GM21529 (cell line): ENCODE measurements at regions not wholly inside any gene's neighbourhood (a gene's known extent, or its start where the extent isn't known, plus 50 kb on each side); places are given as distances from the start of the nearest gene placed in this dataset.

Experiments
- ATAC-seq: cut with Tn5 transposase; IDR thresholded peaks from one replicate; pipeline ENCODE4 v1.9.1; 2021; ENCODE audit not compliant: unreplicated experiment

GRCh38 chr13:110773480-110773879, 60.0 kb downstream of the ING1 start:
- no peak for ATAC-seq

DNA sequence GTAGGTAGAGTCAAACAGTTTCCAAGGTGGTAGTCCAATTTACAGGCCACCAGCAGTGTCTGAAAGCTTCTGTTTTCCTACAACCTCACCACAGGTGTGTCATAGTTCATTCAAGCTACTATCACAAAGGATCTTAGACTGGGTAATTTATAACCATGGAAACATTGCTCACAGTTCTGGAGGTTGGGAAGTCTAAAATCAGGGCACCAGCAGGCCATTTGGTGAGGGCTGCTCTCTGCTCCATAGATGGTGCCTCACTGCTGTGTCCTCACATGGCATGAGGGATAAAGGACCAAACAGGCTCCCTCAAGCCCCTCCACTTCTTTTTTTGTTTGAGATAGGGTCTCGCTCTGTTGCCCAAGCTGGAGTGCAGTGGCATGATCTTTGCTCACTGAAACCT, 60.6 kb downstream of the ING1 start:
- ATAC-seq = no peak

DNA sequence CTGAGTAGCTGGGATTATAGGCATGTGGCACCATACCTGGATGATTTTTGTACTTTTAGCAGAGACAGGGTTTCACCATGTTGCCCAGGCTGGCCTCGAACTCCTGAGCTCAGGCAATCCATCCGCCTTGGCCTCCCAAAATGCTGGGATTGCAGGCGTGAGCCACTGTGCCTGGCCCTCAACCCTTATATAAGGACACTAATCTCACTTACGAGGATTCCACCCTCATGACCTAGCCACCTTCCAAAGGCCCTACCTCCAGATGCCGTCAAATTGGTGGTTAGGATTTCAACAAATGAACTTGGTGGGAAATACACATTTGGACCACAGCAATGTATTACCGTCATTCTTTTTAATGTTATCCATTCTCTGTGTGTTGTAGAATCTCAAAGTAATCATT, 61.0 kb downstream of the ING1 start:
- ATAC-seq = no peak

DNA sequence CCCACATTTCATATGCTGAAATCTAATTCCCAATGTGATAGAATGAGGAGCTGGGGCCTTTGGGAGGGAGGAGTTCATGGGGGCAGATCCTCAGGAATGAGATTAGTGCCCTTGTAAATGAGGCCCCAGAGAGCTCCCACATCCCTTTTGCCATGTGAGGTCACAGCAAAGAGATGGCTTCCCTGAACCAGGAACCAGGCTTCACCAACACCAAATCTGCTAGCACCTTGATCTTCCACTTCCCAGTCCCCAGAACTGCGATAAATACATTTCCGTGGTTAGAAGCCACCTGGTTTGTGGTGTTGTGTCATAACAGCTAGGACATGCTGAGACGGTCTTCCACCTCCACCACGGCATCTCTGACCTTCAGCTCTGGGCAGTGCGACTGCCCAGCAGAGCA, 62.1 kb downstream of the ING1 start:
- no peak for ATAC-seq

DNA sequence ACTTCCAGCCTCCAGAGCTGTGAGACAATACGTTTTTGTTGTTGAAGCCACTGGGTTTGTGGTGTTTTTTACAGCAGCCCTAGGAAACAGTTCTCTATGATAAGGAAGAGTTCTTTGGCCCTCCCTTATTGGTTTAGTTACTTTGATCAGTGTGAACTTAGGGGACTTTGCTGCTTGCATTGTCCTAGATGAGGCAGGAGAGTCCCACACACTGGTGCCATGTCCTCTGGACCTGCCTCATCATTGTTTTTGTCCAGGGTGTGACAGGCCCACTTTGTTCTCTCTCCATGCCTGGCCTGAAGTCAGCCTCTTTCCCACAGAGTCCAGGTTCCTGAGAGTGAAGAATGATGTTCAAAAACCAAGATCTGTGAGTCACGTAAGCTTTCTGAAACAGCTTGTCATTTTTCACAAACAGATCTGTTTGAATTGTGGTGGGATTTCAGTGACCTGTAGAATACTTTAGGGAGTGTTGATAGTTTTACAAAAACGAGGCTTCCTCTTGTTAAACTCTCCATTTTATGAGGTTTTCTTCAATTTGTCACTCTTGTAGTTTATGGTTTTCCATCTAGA, 63.8 kb downstream of the ING1 start:
- ATAC-seq = no peak

GRCh38 chr13:110779022-110779421, 65.5 kb downstream of the ING1 start:
- no peak for ATAC-seq

GRCh38 chr13:110780422-110780821, 66.9 kb downstream of the ING1 start:
- no peak for ATAC-seq

GRCh38 chr13:110782185-110782584, 68.7 kb downstream of the ING1 start:
- no peak for ATAC-seq

- no peak for ATAC-seq
Measured at GRCh38 chr13:110784704-110785103, 71.2 kb downstream of the ING1 start.

DNA sequence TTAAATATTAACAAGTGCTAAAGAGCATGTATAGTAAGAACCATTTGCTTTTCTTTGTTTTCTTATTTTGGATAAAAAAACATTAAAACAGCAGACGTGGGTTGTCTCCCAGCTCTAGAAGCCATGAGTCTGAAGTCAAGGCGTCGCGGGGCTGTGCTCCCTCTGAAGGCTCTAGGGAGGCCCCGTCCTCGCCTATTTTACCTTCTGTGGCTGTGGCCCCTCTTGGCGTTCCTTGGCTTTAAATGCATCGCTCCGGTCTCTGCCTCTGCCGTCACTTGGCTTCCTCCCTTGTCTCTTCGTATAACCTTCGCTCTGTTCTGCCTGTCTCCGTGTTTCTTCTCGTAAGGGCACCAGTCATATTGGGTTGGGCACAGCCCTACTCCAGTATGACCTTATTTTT, 75.3 kb downstream of the ING1 start:
- no peak for ATAC-seq

DNA sequence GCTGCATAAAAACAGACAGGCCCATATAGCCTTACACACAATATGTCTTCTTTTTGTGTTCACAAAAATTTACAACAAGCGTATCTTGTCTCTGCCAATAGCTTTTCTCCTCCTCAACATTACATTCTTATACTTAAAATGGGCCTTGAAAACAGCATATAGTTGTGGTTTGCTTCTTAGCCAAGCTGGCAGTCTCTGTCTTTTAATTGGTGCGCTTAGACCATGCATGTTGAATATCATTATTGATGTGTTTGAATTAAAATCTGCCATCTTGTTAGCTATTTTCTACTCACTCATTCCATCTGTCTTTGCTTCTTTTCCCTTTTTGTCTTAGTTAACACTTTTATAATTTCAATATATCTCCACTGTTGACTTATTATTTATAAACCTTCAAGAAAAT, 76.4 kb downstream of the ING1 start:
- ATAC-seq = no peak

GRCh38 chr13:110790371-110790770, 76.9 kb downstream of the ING1 start:
- ATAC-seq = no peak

- ATAC-seq = no peak
Measured at GRCh38 chr13:110794209-110794608, 80.7 kb downstream of the ING1 start.

- no peak for ATAC-seq
Measured at GRCh38 chr13:110797230-110797877, 83.9 kb downstream of the ING1 start.

DNA sequence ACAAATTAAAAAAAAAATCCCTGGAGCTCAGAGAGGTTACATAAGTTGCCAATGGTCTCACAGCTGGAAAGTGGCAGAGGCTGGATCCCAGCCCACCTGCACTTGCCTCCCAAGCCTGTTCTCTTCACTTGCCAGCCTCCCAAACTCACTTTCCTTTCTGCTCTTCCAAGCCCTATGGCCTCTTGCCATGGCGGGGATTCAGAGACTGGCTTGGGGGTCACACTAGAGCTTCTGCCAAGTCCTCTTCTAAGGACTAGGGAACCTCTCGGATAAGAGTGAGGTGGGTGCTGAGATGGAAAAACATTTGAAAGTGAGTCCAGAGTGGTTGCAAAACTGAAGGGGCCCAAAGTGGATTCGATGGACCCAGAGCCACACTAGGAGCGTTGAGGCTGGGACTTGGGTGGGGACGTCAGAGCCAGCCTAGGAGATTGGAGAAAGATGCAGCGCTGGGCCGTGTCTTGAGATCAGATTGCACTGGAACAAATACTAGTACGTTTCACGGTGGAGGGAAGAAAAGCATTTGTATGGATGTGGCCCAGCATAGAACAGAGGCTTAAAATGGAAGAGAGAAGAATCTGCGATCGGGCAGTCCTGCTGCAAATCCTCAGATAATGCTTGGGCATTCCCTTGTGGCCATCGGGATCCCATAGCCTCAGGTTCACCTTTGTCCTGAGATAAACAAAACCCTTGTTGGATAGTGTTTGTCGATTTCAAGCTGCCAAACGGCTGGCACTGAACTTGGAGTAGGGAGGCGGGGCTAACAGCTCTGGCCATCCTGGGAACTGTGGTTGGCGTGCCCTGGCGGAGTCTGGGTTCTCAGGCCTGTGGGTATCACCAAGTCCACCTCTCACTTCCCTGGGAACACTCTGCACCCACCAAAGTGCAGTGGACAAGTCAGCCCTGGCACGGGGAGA, 84.8 kb downstream of the ING1 start:
- ATAC-seq = no peak

DNA sequence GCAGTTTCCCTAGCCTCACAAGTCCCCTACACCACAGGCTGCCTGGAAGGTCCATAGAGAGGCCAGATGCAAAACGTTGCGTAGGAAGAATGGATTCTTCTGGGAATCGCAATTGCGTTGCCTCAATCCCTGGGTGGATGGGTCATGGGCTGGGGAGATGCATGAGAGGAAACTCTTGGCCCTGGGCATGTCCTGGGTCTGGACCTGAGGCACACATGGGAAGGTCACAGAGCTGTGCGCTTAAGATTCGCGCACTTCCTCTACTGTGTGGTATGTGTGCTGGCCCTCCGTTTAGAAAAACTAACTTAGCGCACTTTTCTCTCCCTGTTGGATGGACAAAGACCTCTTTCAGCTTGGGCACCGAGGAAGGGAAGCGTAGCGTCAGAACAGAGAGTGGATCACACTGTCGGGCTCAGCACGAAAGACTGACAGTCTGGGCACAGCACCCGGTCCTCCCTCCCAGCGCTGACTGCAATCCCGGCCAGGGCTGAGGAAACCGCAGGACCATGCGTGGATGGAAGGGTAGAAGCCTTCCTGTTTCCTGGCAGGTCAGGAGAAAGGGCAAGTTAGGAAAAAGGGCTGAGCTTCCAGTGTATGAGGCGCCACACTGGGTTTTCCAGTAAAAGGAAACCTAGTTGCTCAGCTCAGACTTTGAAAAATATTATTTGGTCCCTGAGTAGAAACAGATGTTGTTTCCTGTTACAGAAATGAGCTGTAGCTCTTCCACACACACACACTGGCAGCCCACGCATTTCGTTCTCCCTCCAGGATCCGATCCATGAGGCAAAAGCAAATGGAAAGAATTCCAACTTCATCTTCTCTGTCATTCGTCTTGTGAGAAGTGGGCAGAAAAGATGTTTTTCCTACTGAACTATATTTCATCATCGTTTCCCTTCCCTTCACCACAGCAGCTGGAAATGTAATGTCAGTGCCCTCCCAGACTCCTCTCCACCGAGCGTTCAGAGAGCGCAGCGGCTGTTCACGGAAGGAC, 86.0 kb downstream of the ING1 start:
- ATAC-seq = no peak

DNA sequence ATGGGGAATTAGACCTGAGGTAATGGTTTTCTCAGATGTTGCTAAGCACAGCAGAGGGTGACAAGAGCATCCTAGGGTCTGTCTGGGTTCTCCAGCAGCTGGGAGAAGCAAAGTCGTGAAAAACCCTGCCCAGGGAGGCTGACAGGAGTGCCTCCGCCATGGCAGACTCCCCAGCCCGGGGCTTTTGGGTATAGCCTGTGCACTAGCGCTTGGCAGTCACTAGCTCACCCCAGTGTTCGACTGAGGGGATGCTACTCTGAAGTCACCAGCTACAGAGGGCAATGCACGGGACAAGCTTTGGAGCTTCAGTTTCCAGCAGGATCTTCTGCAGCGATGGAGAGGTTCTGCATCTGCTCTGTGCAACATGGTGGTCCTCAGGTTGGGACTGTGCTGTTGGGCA, 87.5 kb downstream of the ING1 start:
- no peak for ATAC-seq

DNA sequence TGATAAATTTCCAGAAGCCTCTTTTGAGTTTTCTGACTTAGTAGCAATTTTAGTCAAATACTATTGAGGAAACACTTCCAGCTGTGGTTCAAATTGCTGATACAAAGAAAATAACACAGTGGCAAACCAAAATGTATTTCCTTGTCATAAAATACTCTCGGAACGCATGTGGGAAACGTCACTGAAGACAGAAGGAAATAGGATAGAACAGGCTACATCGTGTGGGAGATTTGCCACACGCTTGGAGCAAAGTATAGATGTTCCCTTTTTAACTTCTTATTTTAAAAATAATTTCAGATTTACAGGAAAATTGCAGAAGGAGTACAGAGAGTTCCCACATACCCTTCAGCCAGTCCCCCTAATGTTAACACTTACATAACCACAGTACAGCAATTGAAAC, 88.8 kb downstream of the ING1 start:
- no peak for ATAC-seq

DNA sequence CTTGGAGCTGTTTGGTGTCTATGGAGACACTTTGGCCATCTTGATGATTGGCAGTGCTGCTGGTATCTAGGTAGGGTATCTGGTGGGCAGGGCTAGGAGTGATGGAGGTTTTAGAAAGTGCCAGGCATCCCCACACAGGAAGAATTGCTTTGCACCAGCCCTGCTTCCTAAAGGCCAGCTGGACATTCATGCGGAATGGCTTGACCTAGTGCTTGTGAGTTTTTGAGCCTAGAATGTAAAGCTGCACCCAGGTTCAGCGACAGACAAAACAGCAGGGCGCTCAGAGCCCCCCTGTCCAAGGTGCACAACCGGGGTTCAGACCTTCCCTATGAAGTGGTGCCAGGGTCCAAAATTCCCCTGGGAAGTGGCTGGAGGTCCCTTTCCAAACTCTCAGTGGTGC, 93.1 kb downstream of the ING1 start:
- no peak for ATAC-seq

DNA sequence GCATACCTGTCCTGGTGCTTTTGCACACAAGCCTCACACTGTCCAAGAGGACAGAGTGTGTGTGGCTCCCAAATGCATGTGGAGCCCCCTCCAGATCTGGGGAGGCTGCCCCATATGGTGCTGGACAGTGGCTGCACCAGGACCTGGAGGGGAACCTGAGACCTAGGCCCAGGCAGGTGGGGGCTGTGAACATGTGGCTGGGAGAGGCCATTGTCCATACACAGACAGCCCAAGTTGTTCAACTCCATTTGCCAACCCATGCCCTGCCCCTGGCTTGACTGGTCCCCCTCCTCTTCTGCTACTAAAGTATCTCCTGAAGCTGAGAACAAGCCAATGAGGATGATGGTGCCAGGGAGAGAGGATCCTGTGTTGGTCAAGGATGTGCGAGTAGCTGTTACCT, 94.0 kb downstream of the ING1 start:
- ATAC-seq = no peak

DNA sequence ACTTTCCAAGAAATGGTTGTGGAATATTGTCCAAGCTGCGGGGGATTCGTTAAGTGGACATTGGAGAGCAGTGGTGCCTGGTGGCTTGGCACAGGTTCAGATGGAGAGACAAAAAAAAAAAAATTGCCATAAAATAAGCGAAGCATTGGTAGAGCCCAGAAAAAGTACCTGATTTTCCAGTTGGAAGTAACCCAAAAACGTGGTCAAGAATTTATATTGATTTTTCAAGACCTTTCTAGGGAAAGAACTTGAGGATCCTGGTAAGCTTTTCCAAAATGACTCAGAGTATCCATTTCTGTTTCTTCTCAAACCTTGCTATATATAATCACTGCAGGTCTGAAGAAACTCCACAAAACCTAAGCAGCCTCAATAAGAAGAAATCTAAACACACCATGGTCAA, 94.6 kb downstream of the ING1 start:
- ATAC-seq = no peak
